GM12878 (cell line): ENCODE measurements at regions not wholly inside any gene's neighbourhood (a gene's known extent, or its start where the extent isn't known, plus 50 kb on each side); places are given as distances from the start of the nearest gene placed in this dataset.

Experiments
- ATAC-seq: fragments of 200-7000 bp; cut with Tn5 transposase; 3 replicates; pipeline ENCODE4 v1.9.1; 2020; ENCODE audit warnings: mild to moderate bottlenecking, moderate library complexity
- BruUV-seq: library from RNA; stranded (reverse); fragments of 400-500 nt; replicated peaks from 2 replicates; lab custom pipeline; 2021; lab: Mats Ljungman, UMichigan
- CTCF ChIA-PET: fragments of 300-600 bp; sonication (Branson Sonifier 250); formaldehyde crosslinking; extraction: SDS; loops from one replicate; lab custom pipeline; 2021; ENCODE audit warnings: inconsistent platforms; lab: Yijun Ruan, JAX
- POLR2A ChIA-PET: fragments of 350-600 bp; formaldehyde crosslinking; extraction: SDS; loops from one replicate; lab custom pipeline; 2021; ENCODE audit warnings: inconsistent platforms; lab: Charles Lee
- RAD21 ChIA-PET: fragments of 300-600 bp; sonication (Branson Sonifier 250); formaldehyde crosslinking; loops from one replicate; lab custom pipeline; 2023; ENCODE audit warnings: antibody characterized with exemption; ENCODE audit not compliant: unreplicated experiment; lab: Charles Lee
- SMC1A ChIA-PET: fragments of 300-600 bp; sonication (Branson Sonifier 250); formaldehyde crosslinking; loops from one replicate; lab custom pipeline; 2023; ENCODE audit not compliant: unreplicated experiment, uncharacterized antibody; lab: Charles Lee
- DNase-seq: peaks from one replicate; pipeline ENCODE4 v3.0.0-alpha.2; 2011; ENCODE audit warnings: low read depth, low spot score
- FAIRE-seq: peaks from 3 replicates; lab custom pipeline; 2011; peaks lifted over from hg19 to GRCh38; lab: Jason Lieb, UNC
- H2AFZ ChIP-seq: 2 replicates; pipeline ENCODE4 v1.6.0; 2011; ENCODE audit warnings: low read depth, low read length, control low read depth; ENCODE audit not compliant: control insufficient read depth
- H3K27ac ChIP-seq: 2 replicates; pipeline ENCODE4 v1.5.1; 2011; ENCODE audit warnings: control low read depth; ENCODE audit not compliant: control insufficient read depth, insufficient read depth
- H3K27me3 ChIP-seq, 2 experiments: replicated peaks in 1 of 2; 2 replicates each; pipeline versions ENCODE4 v1.6.0 to v1.6.1; 2011; ENCODE audit warnings: low read length in 1 of 2; ENCODE audit not compliant: control insufficient read depth in 2 of 2, insufficient read depth in 2 of 2
- H3K36me3 ChIP-seq, 2 experiments: 2 replicates each; pipeline ENCODE4 v1.5.1; 2011; ENCODE audit warnings: low read length in 1 of 2; ENCODE audit not compliant: control insufficient read depth in 2 of 2, insufficient read depth in 2 of 2
- H3K4me1 ChIP-seq: 2 replicates; pipeline ENCODE4 v1.6.1; 2011; ENCODE audit warnings: mild to moderate bottlenecking, low read length, moderate library complexity, mixed read lengths; ENCODE audit not compliant: control insufficient read depth, insufficient read depth
- H3K4me2 ChIP-seq: 2 replicates; pipeline ENCODE4 v1.6.0; 2011; ENCODE audit warnings: control low read depth; ENCODE audit not compliant: control insufficient read depth, insufficient read depth
- H3K4me3 ChIP-seq: fragments of 200-600 bp; sonication (generic); 2 replicates; pipeline ENCODE4 v1.5.1; 2016
- H3K79me2 ChIP-seq: 2 replicates; pipeline ENCODE4 v1.6.0; 2011; ENCODE audit warnings: low read length; ENCODE audit not compliant: control insufficient read depth, insufficient read depth
- H3K9ac ChIP-seq: 2 replicates; pipeline ENCODE4 v1.8.0; 2011; ENCODE audit warnings: low read length, control low read depth, mixed read lengths; ENCODE audit not compliant: control insufficient read depth, insufficient read depth
- H3K9me3 ChIP-seq: replicated peaks from 3 replicates; pipeline ENCODE4 v1.5.1; 2011; ENCODE audit warnings: mild to moderate bottlenecking, low read length; ENCODE audit not compliant: control insufficient read depth, insufficient read depth
- H4K20me1 ChIP-seq: 2 replicates; pipeline ENCODE4 v1.6.0; 2011; ENCODE audit not compliant: control insufficient read depth, insufficient read depth
- ELK1 ChIP-seq: IDR thresholded peaks from 2 replicates; pipeline ENCODE4 v1.6.1; 2012; ENCODE audit warnings: low read depth, low read length, improper control_type of control experiment
- MEF2A ChIP-seq: IDR thresholded peaks from 2 replicates; pipeline ENCODE4 v1.6.1; 2011; ENCODE audit warnings: low read depth, mild to moderate bottlenecking, low read length, moderate library complexity; ENCODE audit not compliant: insufficient read depth
- MYC ChIP-seq: IDR thresholded peaks from 2 replicates; pipeline ENCODE4 v1.6.1; 2011; ENCODE audit warnings: mild to moderate bottlenecking, low read length, moderate library complexity, inconsistent platforms; ENCODE audit not compliant: insufficient read depth, insufficient replicate concordance, insufficient read length, severe bottlenecking
- POU2F2 ChIP-seq: IDR thresholded peaks from 3 replicates; pipeline ENCODE4 v1.6.1; 2011; ENCODE audit warnings: low read depth, mild to moderate bottlenecking, low read length, borderline replicate concordance
- TARDBP ChIP-seq: IDR thresholded peaks from 2 replicates; pipeline ENCODE4 v1.6.1; 2016; ENCODE audit warnings: borderline replicate concordance
- WGBS: methylation state at CpG from one replicate; pipeline ENCODE4 v1.1.6; 2016; ENCODE audit warnings: low lambda C conversion rate; ENCODE audit not compliant: insufficient replicate concordance, insufficient coverage; ENCODE audit errors: missing lambda C conversion rate; 5-methylcytosine and 5-hydroxymethylcytosine counted together
- in situ Hi-C: fragments of 300-500 bp; cut with MboI; formaldehyde crosslinking; loops from 9 replicates; pipeline ENCODE4 v1.14.3; 2018; ENCODE audit warnings: mixed read lengths
- intact Hi-C: fragments of 100-400 bp; cut with micrococcal nuclease; formaldehyde crosslinking; loops from one replicate; pipeline ENCODE4 v1.14.2; 2022; ENCODE audit not compliant: unreplicated experiment
- TF ChIP-seq, protein P1 (sequence below): IDR thresholded peaks from 2 replicates; pipeline ENCODE4 v1.6.1; 2011; ENCODE audit warnings: borderline replicate concordance, low read depth, mild to moderate bottlenecking, moderate library complexity, low read length; ENCODE audit not compliant: insufficient read depth, poor library complexity, severe bottlenecking

DNA sequence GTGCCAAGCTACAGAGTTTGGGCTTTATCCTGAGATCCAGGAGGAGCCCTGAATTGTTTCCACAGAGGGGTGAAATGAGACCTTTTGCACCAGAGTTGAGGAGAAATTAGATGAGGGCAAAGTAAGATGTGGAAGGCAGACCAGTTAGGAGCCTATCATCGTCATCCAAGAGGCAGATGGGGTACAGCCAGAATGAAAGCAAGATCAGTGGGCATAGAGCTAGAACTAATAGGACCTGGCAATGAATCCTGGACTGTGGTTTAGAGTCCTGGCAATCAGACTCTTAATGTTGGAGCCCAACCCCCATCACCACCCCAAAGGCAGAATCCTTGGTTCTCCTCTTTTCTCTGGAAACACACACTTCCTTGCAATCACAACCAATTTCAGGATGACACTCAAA lies 166.6 kb upstream of the HMGA2 start:
- Histone ChIP-seq H3K4me2 (no peak overlapping the region), H4K20me1 (no peaks in the 10 kb centered on the region), H3K9ac (no peak overlapping the region), H3K79me2 (no peaks in the 10 kb centered on the region)
- BruUV-seq = no TSS peak
- ATAC-seq = no peak
- CTCF ChIA-PET = no interaction called here
- RAD21 ChIA-PET = no interaction called here
- SMC1A ChIA-PET = interaction anchor here (0.9 kb wide), 1 partner anchor 773 kb away, joined by 3 read pairs; no protein-coding TSS in a partner anchor
- TF ChIP-seq, protein P1, sequence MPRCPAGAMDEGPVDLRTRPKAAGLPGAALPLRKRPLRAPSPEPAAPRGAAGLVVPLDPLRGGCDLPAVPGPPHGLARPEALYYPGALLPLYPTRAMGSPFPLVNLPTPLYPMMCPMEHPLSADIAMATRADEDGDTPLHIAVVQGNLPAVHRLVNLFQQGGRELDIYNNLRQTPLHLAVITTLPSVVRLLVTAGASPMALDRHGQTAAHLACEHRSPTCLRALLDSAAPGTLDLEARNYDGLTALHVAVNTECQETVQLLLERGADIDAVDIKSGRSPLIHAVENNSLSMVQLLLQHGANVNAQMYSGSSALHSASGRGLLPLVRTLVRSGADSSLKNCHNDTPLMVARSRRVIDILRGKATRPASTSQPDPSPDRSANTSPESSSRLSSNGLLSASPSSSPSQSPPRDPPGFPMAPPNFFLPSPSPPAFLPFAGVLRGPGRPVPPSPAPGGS = no peak
- no peak for TF ChIP-seq MYC
- no peak for TF ChIP-seq ELK1
- TF ChIP-seq MEF2A = no peak
- TF ChIP-seq TARDBP = no peak
- no peak for TF ChIP-seq POU2F2
- TF ChIP-seq, all 136 proteins: peak for 0
- Histone ChIP-seq H3K4me1 (no peaks in the 10 kb centered on the region), H3K9me3 (no peaks in the 10 kb centered on the region), H3K36me3 (no peaks in the 10 kb centered on the region), H3K27me3 (peaks cover 0 to 5% of the 10 kb centered on the region in 2 experiments; a peak in 1 of 4 replicates), H2AFZ (no peak overlapping the region), H3K27ac (no peak overlapping the region), H3K4me3 (no peak overlapping the region)
- FAIRE-seq (no peak), DNase-seq (no peak)
- intact Hi-C loops (no loop called here), in situ Hi-C loops (no loop called here)
- POLR2A ChIA-PET = no interaction called here
- 25% methylated on average over 1 of the region's 1 CpG for WGBS
